H1 (cell line): ENCODE measurements at regions not wholly inside any gene's neighbourhood (a gene's known extent, or its start where the extent isn't known, plus 50 kb on each side); places are given as distances from the start of the nearest gene placed in this dataset.

Experiments
- BACH1 ChIP-seq: IDR thresholded peaks from 2 replicates; pipeline ENCODE4 v1.6.1; 2012; ENCODE audit warnings: low read length, improper control_type of control experiment
- BRCA1 ChIP-seq: IDR thresholded peaks from 2 replicates; pipeline ENCODE4 v1.6.1; 2012; ENCODE audit warnings: low read depth, low read length, improper control_type of control experiment
- CHD2 ChIP-seq: IDR thresholded peaks from 2 replicates; pipeline ENCODE4 v1.6.1; 2012; ENCODE audit warnings: low read length, improper control_type of control experiment
- CHD7 ChIP-seq: fragments of 300-600 bp; sonication (generic); IDR thresholded peaks from 2 replicates; pipeline ENCODE4 v1.7.1; 2012; ENCODE audit warnings: low read length, moderate library complexity, mild to moderate bottlenecking, inconsistent platforms; ENCODE audit not compliant: insufficient replicate concordance
- HDAC2 ChIP-seq, 2 experiments: fragments of 300-600 bp in 1 of 2; sonication (generic) in 1 of 2; IDR thresholded peaks; 2 replicates each; pipeline ENCODE4 v1.6.1; 2011 to 2012; ENCODE audit warnings: low read depth in 2 of 2, low read length in 2 of 2, mild to moderate bottlenecking in 2 of 2, moderate library complexity in 2 of 2, borderline replicate concordance in 1 of 2, inconsistent platforms in 1 of 2
- JUN ChIP-seq: IDR thresholded peaks from 2 replicates; pipeline ENCODE4 v1.6.1; 2011; ENCODE audit warnings: low read depth, mild to moderate bottlenecking, improper control_type of control experiment, low read length
- KDM1A ChIP-seq: fragments of 200-600, 300-600 bp; sonication (generic); IDR thresholded peaks from 2 replicates; pipeline ENCODE4 v1.7.1; 2016; ENCODE audit warnings: mild to moderate bottlenecking, low read length, borderline replicate concordance
- SP4 ChIP-seq: IDR thresholded peaks from 2 replicates; pipeline ENCODE4 v1.6.1; 2012; ENCODE audit warnings: low read length, inconsistent platforms
- TAF1 ChIP-seq: IDR thresholded peaks from 2 replicates; pipeline ENCODE4 v1.6.1; 2011; ENCODE audit warnings: mild to moderate bottlenecking, low read depth, low read length
- TBP ChIP-seq: IDR thresholded peaks from 2 replicates; pipeline ENCODE4 v1.6.1; 2011; ENCODE audit warnings: low read depth, low read length, improper control_type of control experiment
- TEAD4 ChIP-seq: IDR thresholded peaks from 2 replicates; pipeline ENCODE4 v1.6.1; 2012; ENCODE audit warnings: low read depth, low read length, inconsistent platforms, mixed read lengths

- TF ChIP-seq CHD7: no peak
- TF ChIP-seq BRCA1: no peak
- no peak for TF ChIP-seq JUN
- TF ChIP-seq CHD2: no peak
- TF ChIP-seq KDM1A: no peak
- no peak for TF ChIP-seq TAF1
- no peak for TF ChIP-seq SP4
- TF ChIP-seq BACH1: no peak
- no peak for TF ChIP-seq TBP
- TF ChIP-seq HDAC2 (IDR thresholded peaks at IDR 0.05; ENCODE audit: borderline replicate concordance in 1 of 2, low read depth in 2 of 2, low read length in 2 of 2): no peak
- TF ChIP-seq TEAD4: no peak
Measured at GRCh38 chr4:112714922-112715901, 78.3 kb downstream of the LARP7 start (continued).
